H9 (cell line): ENCODE measurements at regions not wholly inside any gene's neighbourhood (a gene's known extent, or its start where the extent isn't known, plus 50 kb on each side); places are given as distances from the start of the nearest gene placed in this dataset.

Experiments
- DNase-seq: peaks from one replicate; pipeline ENCODE4 v3.0.0-alpha.2; 2017
- H2AFZ ChIP-seq: one replicate; pipeline ENCODE4 v1.6.1; 2013; ENCODE audit warnings: mild to moderate bottlenecking, low read length, control low read depth, moderate library complexity
- H2AK5ac ChIP-seq: 2 replicates; pipeline ENCODE4 v1.6.1; 2013; ENCODE audit warnings: low read length, control low read depth, mixed read lengths; ENCODE audit not compliant: insufficient read length
- H2BK120ac ChIP-seq: one replicate; pipeline ENCODE4 v1.6.1; 2013; ENCODE audit warnings: low read depth, mild to moderate bottlenecking, low read length, control low read depth, inconsistent platforms; ENCODE audit not compliant: poor library complexity, severe bottlenecking
- H2BK12ac ChIP-seq: 2 replicates; pipeline ENCODE4 v1.6.1; 2013; ENCODE audit warnings: low read length, control low read depth, mixed read lengths, low read depth; ENCODE audit not compliant: insufficient read length
- H2BK15ac ChIP-seq: 2 replicates; pipeline ENCODE4 v1.6.1; 2013; ENCODE audit warnings: low read depth, low read length, control low read depth
- H2BK20ac ChIP-seq: one replicate; pipeline ENCODE4 v1.6.1; 2013; ENCODE audit warnings: low read depth, mild to moderate bottlenecking, low read length, control low read depth, inconsistent platforms; ENCODE audit not compliant: poor library complexity, severe bottlenecking
- H2BK5ac ChIP-seq: 2 replicates; pipeline ENCODE4 v1.6.1; 2013; ENCODE audit warnings: low read length, control low read depth, mixed read lengths; ENCODE audit not compliant: insufficient read length
- H3K14ac ChIP-seq: 2 replicates; pipeline ENCODE4 v1.6.1; 2013; ENCODE audit warnings: low read length, control low read depth; ENCODE audit not compliant: insufficient read depth
- H3K18ac ChIP-seq: 2 replicates; pipeline ENCODE4 v1.6.1; 2013; ENCODE audit warnings: low read depth, mild to moderate bottlenecking, mixed read lengths, low read length, control low read depth; ENCODE audit not compliant: insufficient read length
- H3K23ac ChIP-seq: 2 replicates; pipeline ENCODE4 v1.6.1; 2013; ENCODE audit warnings: low read length, control low read depth, mixed read lengths, low read depth; ENCODE audit not compliant: insufficient read length
- H3K23me2 ChIP-seq: 2 replicates; pipeline ENCODE4 v1.6.1; 2013; ENCODE audit warnings: low read depth, mild to moderate bottlenecking, mixed read lengths, low read length, control low read depth; ENCODE audit not compliant: insufficient read length, poor library complexity, severe bottlenecking
- H3K27ac ChIP-seq: 2 replicates; pipeline ENCODE4 v1.5.1; 2013; ENCODE audit warnings: low read length, control low read depth, mixed read lengths, low read depth; ENCODE audit not compliant: insufficient read length
- H3K27me3 ChIP-seq: 2 replicates; pipeline ENCODE4 v1.6.1; 2013; ENCODE audit warnings: low read length, control low read depth, inconsistent platforms; ENCODE audit not compliant: insufficient read depth
- H3K4ac ChIP-seq: 2 replicates; pipeline ENCODE4 v1.6.1; 2013; ENCODE audit warnings: low read depth, mild to moderate bottlenecking, control low read depth, inconsistent platforms, low read length, moderate library complexity
- H3K4me1 ChIP-seq: 2 replicates; pipeline ENCODE4 v1.6.1; 2013; ENCODE audit warnings: low read length, control low read depth, inconsistent platforms; ENCODE audit not compliant: insufficient read depth
- H3K4me2 ChIP-seq: 2 replicates; pipeline ENCODE4 v1.6.1; 2013; ENCODE audit warnings: low read length, control low read depth, mixed read lengths; ENCODE audit not compliant: insufficient read length, insufficient read depth
- H3K56ac ChIP-seq: 2 replicates; pipeline ENCODE4 v1.6.1; 2013; ENCODE audit warnings: low read depth, mild to moderate bottlenecking, mixed read lengths, low read length, control low read depth; ENCODE audit not compliant: insufficient read length
- H3K79me1 ChIP-seq: 2 replicates; pipeline ENCODE4 v1.6.1; 2013; ENCODE audit warnings: low read depth, mild to moderate bottlenecking, moderate library complexity, low read length, control low read depth, inconsistent platforms; ENCODE audit not compliant: insufficient read depth, poor library complexity, severe bottlenecking
- H3K79me2 ChIP-seq: 2 replicates; pipeline ENCODE4 v1.6.1; 2013; ENCODE audit warnings: low read length, control low read depth, inconsistent platforms; ENCODE audit not compliant: insufficient read depth
- H3K9ac ChIP-seq: 2 replicates; pipeline ENCODE4 v1.6.1; 2013; ENCODE audit warnings: low read length, control low read depth, mixed read lengths; ENCODE audit not compliant: insufficient read length; ENCODE audit errors: extremely low read depth
- H3K9me3 ChIP-seq: one replicate; pipeline ENCODE4 v1.6.1; 2013; ENCODE audit warnings: low read depth, low read length, inconsistent platforms; ENCODE audit not compliant: control insufficient read depth
- H3T11ph ChIP-seq: one replicate; pipeline ENCODE4 v1.6.1; 2013; ENCODE audit warnings: mild to moderate bottlenecking, low read length, control low read depth, inconsistent platforms
- H4K20me1 ChIP-seq: one replicate; pipeline ENCODE4 v1.6.1; 2013; ENCODE audit not compliant: control insufficient read depth, insufficient read length, insufficient read depth
- H4K5ac ChIP-seq: 2 replicates; pipeline ENCODE4 v1.6.1; 2013; ENCODE audit warnings: low read depth, mild to moderate bottlenecking, mixed read lengths, low read length, control low read depth; ENCODE audit not compliant: insufficient read length
- H4K8ac ChIP-seq: replicated peaks from 2 replicates; pipeline ENCODE4 v1.6.1; 2013; ENCODE audit warnings: low read length, control low read depth, mixed read lengths, low read depth; ENCODE audit not compliant: insufficient read length
- H4K91ac ChIP-seq: 2 replicates; pipeline ENCODE4 v1.6.1; 2013; ENCODE audit warnings: low read depth, mild to moderate bottlenecking, moderate library complexity, mixed read lengths, low read length, control low read depth; ENCODE audit not compliant: insufficient read length
- H3K27ac Mint-ChIP-seq, 3 experiments: 2 replicates in 2 of 3; 3 replicates in 1 of 3; pipeline ENCODE4 v1.8.0; 2020 to 2021; ENCODE audit warnings: mixed read lengths in 3 of 3, mild to moderate bottlenecking in 1 of 3, moderate library complexity in 1 of 3
- H3K27me3 Mint-ChIP-seq: 2 replicates; pipeline ENCODE4 v1.8.0; 2021; ENCODE audit warnings: low read depth, mild to moderate bottlenecking, moderate library complexity, mixed read lengths
- H3K36me3 Mint-ChIP-seq, 3 experiments: 2 replicates in 2 of 3; 3 replicates in 1 of 3; pipeline ENCODE4 v1.8.0; 2020 to 2021; ENCODE audit warnings: low read depth in 3 of 3, mixed read lengths in 3 of 3; ENCODE audit not compliant: insufficient read depth in 1 of 3
- H3K4me1 Mint-ChIP-seq, 2 experiments: 2 replicates each; pipeline ENCODE4 v1.8.0; 2020; ENCODE audit warnings: mixed read lengths in 2 of 2
- H3K4me3 Mint-ChIP-seq, 2 experiments: 2 replicates in 1 of 2; 3 replicates in 1 of 2; pipeline ENCODE4 v1.8.0; 2020 to 2021; ENCODE audit warnings: mild to moderate bottlenecking in 2 of 2, mixed read lengths in 2 of 2, moderate library complexity in 1 of 2
- H3K9me3 Mint-ChIP-seq, 2 experiments: 2 replicates in 1 of 2; 3 replicates in 1 of 2; pipeline ENCODE4 v1.8.0; 2020; ENCODE audit warnings: mild to moderate bottlenecking in 2 of 2, mixed read lengths in 2 of 2, moderate library complexity in 1 of 2
- WGBS: extraction: QIAGEN DNeasy Blood & Tissue Kit; methylation state at CpG from one replicate; pipeline ENCODE4 v1.1.7; 2013; ENCODE audit warnings: missing lambda C conversion rate, low lambda C conversion rate, mixed read lengths; ENCODE audit not compliant: insufficient read length; ENCODE audit errors: extremely low coverage; 5-methylcytosine and 5-hydroxymethylcytosine counted together
- TF ChIP-seq, protein P1 (sequence below): fragments of 200-600 bp; sonication (generic); conservative IDR thresholded peaks from 3 replicates; pipeline ENCODE4 v1.8.0; 2021; ENCODE audit warnings: antibody characterized with exemption, mild to moderate bottlenecking

DNA sequence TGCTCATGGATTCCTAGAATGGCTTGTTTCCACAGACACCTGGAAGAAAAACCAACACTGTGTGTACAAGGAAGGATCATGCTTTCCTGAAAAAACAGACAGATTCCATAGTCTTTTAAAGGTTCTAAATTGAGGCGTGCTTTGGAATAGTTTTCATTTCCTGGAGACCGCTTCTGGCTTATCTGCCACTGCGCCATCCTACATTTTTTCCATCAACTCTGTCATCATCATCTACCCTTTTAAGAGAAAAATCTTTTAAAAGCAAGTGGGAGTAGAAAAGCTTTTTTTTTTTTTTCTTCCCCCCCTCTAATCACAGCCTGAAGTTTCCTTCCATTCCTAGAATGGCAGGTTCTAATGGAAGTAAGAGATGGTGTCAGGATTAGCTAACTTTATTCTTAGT is 379.4 kb upstream of the C2CD4B start:
- Histone ChIP-seq H3K4ac (no peak overlapping the region), H4K91ac (no peak overlapping the region), H4K8ac (no peak overlapping the region), H2AFZ (no peak overlapping the region), H4K5ac (no peak overlapping the region), H4K20me1 (no peaks in the 10 kb centered on the region), H3K23ac (no peak overlapping the region), H3K27me3 (no peaks in the 10 kb centered on the region), H3K18ac (no peak overlapping the region), H3K9ac (no peak overlapping the region), H3K27ac (no peak overlapping the region), H3K14ac (no peak overlapping the region), H3K4me2 (no peak overlapping the region), H2BK12ac (no peak overlapping the region), H3K4me1 (no peaks in the 10 kb centered on the region), H3K56ac (no peak overlapping the region), H3K9me3 (no peaks in the 10 kb centered on the region), H2BK120ac (no peak overlapping the region), H3K79me2 (no peaks in the 10 kb centered on the region), H2BK15ac (no peak overlapping the region), H2AK5ac (no peak overlapping the region), H3T11ph (no peak overlapping the region), H2BK5ac (no peak overlapping the region), H2BK20ac (no peak overlapping the region), H3K79me1 (peaks cover 2% of the 10 kb centered on the region), H3K23me2 (no peaks in the 10 kb centered on the region)
- H3K36me3 Mint-ChIP-seq, result no peaks in the 10 kb centered on the region
- TF ChIP-seq, protein P1, sequence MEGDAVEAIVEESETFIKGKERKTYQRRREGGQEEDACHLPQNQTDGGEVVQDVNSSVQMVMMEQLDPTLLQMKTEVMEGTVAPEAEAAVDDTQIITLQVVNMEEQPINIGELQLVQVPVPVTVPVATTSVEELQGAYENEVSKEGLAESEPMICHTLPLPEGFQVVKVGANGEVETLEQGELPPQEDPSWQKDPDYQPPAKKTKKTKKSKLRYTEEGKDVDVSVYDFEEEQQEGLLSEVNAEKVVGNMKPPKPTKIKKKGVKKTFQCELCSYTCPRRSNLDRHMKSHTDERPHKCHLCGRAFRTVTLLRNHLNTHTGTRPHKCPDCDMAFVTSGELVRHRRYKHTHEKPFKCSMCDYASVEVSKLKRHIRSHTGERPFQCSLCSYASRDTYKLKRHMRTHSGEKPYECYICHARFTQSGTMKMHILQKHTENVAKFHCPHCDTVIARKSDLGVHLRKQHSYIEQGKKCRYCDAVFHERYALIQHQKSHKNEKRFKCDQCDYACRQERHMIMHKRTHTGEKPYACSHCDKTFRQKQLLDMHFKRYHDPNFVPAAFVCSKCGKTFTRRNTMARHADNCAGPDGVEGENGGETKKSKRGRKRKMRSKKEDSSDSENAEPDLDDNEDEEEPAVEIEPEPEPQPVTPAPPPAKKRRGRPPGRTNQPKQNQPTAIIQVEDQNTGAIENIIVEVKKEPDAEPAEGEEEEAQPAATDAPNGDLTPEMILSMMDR, result no peak
- no peaks in the 10 kb centered on the region; a peak in 1 of 5 replicates for H3K9me3 Mint-ChIP-seq
- no CpG with 5 or more reads among the region's 3 CpGs for WGBS
- peaks cover 4 to 11% of the 10 kb centered on the region in 2 experiments for H3K4me1 Mint-ChIP-seq
- H3K4me3 Mint-ChIP-seq, result no peak overlapping the region
- no peak for DNase-seq
- no peaks in the 10 kb centered on the region for H3K27me3 Mint-ChIP-seq
- peak overlapping the region in 2 of 3 experiments; percentile 16 to 32; a peak in 2 of 7 replicates for H3K27ac Mint-ChIP-seq
